DND-41 (cell line): ENCODE measurements at regions not wholly inside any gene's neighbourhood (a gene's known extent, or its start where the extent isn't known, plus 50 kb on each side); places are given as distances from the start of the nearest gene placed in this dataset.

ENCODE experiments used
- ATAC-seq: fragments of 200-7000 bp; cut with Tn5 transposase; 3 replicates; pipeline ENCODE4 v1.9.1; 2021; ENCODE audit warnings: low read depth; ENCODE audit not compliant: insufficient read depth
- DNase-seq: peaks from one replicate; pipeline ENCODE4 v3.0.0-alpha.2; 2020
- H2AFZ ChIP-seq: 2 replicates; pipeline ENCODE4 v1.6.0; 2012; ENCODE audit warnings: low read depth, low read length
- H3K27ac ChIP-seq: 2 replicates; pipeline ENCODE4 v1.5.1; 2012; ENCODE audit warnings: low read length, inconsistent platforms
- H3K27me3 ChIP-seq: fragments of 200-600 bp; sonication (generic); 2 replicates; pipeline ENCODE4 v1.6.0; 2012; ENCODE audit warnings: low read length, mild to moderate bottlenecking, inconsistent platforms; ENCODE audit not compliant: insufficient read depth, poor library complexity
- H3K36me3 ChIP-seq: 2 replicates; pipeline ENCODE4 v1.5.1; 2012; ENCODE audit warnings: low read length, inconsistent platforms; ENCODE audit not compliant: insufficient read depth
- H3K4me1 ChIP-seq: 2 replicates; pipeline ENCODE4 v1.5.1; 2012; ENCODE audit warnings: mild to moderate bottlenecking, low read length; ENCODE audit not compliant: insufficient read depth
- H3K4me2 ChIP-seq: 2 replicates; pipeline ENCODE4 v1.6.0; 2012; ENCODE audit warnings: mild to moderate bottlenecking, moderate library complexity, low read length, inconsistent platforms; ENCODE audit not compliant: insufficient read depth
- H3K4me3 ChIP-seq, 2 experiments: fragments of 200-600 bp in 1 of 2; shearing (Covaris generic) in 1 of 2; 2 replicates each; pipeline ENCODE4 v1.5.1; 2012 to 2016; ENCODE audit warnings: inconsistent platforms in 2 of 2, low read length in 2 of 2, mild to moderate bottlenecking in 2 of 2, low read depth in 1 of 2, moderate library complexity in 1 of 2
- H3K79me2 ChIP-seq: 2 replicates; pipeline ENCODE4 v1.6.0; 2012; ENCODE audit warnings: low read length, inconsistent platforms; ENCODE audit not compliant: insufficient read depth
- H3K9ac ChIP-seq: 2 replicates; pipeline ENCODE4 v1.6.0; 2012; ENCODE audit warnings: low read depth, mild to moderate bottlenecking, inconsistent platforms, low read length, moderate library complexity
- H3K9me3 ChIP-seq: 2 replicates; pipeline ENCODE4 v1.5.1; 2012; ENCODE audit warnings: low read length, moderate library complexity, mild to moderate bottlenecking, inconsistent platforms; ENCODE audit not compliant: insufficient read depth, severe bottlenecking
- H4K20me1 ChIP-seq: 2 replicates; pipeline ENCODE4 v1.6.0; 2012; ENCODE audit warnings: low read length; ENCODE audit not compliant: insufficient read depth
- EZH2 ChIP-seq: IDR thresholded peaks from 3 replicates; pipeline ENCODE4 v1.6.1; 2012; ENCODE audit warnings: borderline replicate concordance, low read depth, mild to moderate bottlenecking, moderate library complexity, low read length, inconsistent platforms; ENCODE audit not compliant: severe bottlenecking
- TF ChIP-seq, protein P1 (sequence below): IDR thresholded peaks from 2 replicates; pipeline ENCODE4 v1.5.1; 2012; ENCODE audit warnings: borderline replicate concordance, low read length, moderate library complexity, mild to moderate bottlenecking; ENCODE audit not compliant: poor library complexity, severe bottlenecking; ENCODE audit errors: extremely low read depth

DNA sequence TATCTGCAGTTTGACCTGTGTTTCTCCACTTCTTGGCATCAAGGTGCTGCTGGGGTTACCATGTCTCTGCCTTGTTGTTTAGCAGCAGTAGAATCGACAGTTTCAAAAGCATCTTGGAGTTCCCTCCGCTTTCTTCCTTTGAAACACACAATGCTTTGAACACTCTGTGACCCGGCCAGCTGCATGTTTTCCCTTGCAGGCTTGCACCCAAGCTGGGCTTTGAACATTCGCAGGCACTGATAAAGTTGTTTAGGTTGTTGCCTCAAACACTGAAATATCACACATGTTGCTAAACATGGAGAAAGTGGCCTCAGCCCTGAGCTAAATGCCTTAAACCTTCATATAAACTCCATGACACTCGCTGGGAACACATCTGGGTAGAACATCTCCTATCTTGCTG, 251.7 kb downstream of the TSN start:
- Histone ChIP-seq H3K27me3 (no peaks in the 10 kb centered on the region), H3K27ac (no peak overlapping the region), H3K4me1 (no peaks in the 10 kb centered on the region), H3K9me3 (no peaks in the 10 kb centered on the region), H3K36me3 (no peaks in the 10 kb centered on the region), H3K9ac (no peak overlapping the region), H3K4me3 (no peak overlapping the region), H3K79me2 (no peaks in the 10 kb centered on the region), H3K4me2 (no peak overlapping the region), H4K20me1 (no peaks in the 10 kb centered on the region), H2AFZ (no peak overlapping the region)
- DNase-seq (no peak), ATAC-seq (no peak)
- no peak for TF ChIP-seq EZH2
- TF ChIP-seq, protein P1, sequence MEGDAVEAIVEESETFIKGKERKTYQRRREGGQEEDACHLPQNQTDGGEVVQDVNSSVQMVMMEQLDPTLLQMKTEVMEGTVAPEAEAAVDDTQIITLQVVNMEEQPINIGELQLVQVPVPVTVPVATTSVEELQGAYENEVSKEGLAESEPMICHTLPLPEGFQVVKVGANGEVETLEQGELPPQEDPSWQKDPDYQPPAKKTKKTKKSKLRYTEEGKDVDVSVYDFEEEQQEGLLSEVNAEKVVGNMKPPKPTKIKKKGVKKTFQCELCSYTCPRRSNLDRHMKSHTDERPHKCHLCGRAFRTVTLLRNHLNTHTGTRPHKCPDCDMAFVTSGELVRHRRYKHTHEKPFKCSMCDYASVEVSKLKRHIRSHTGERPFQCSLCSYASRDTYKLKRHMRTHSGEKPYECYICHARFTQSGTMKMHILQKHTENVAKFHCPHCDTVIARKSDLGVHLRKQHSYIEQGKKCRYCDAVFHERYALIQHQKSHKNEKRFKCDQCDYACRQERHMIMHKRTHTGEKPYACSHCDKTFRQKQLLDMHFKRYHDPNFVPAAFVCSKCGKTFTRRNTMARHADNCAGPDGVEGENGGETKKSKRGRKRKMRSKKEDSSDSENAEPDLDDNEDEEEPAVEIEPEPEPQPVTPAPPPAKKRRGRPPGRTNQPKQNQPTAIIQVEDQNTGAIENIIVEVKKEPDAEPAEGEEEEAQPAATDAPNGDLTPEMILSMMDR: no peak

DNA sequence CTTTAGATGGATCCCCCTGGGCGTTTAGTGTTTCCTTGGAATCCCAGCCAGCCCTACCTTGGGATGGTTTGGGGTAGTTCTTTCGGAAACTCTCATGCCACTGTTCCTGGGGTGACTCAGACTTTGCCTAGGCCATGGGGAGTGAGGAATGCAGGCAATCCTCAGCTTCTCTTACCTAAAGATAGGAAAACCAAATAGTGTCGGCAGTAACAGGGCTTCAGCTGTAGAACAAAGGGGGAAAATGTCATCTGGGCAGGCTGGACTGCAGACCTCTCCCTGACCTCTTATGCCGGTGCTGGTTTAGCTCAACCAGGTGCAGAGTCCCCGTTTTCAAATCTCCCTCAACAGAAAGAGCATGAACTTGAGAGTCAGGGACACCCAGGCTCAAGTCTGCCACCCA, 252.1 kb downstream of the TSN start:
- ATAC-seq (no peak), DNase-seq (no peak)
- no peak overlapping the region for H2AFZ ChIP-seq
- no peaks in the 10 kb centered on the region for H3K4me1 ChIP-seq
- no peak overlapping the region for H3K9ac ChIP-seq
- no peak for TF ChIP-seq EZH2
- TF ChIP-seq, protein P1: no peak
- H3K36me3 ChIP-seq: no peaks in the 10 kb centered on the region
- H3K27me3 ChIP-seq: no peaks in the 10 kb centered on the region
- H3K27ac ChIP-seq: no peak overlapping the region
- no peak overlapping the region for H3K4me2 ChIP-seq
- no peak overlapping the region for H3K4me3 ChIP-seq
- no peaks in the 10 kb centered on the region for H3K79me2 ChIP-seq
- no peaks in the 10 kb centered on the region for H3K9me3 ChIP-seq
- no peaks in the 10 kb centered on the region for H4K20me1 ChIP-seq

DNA sequence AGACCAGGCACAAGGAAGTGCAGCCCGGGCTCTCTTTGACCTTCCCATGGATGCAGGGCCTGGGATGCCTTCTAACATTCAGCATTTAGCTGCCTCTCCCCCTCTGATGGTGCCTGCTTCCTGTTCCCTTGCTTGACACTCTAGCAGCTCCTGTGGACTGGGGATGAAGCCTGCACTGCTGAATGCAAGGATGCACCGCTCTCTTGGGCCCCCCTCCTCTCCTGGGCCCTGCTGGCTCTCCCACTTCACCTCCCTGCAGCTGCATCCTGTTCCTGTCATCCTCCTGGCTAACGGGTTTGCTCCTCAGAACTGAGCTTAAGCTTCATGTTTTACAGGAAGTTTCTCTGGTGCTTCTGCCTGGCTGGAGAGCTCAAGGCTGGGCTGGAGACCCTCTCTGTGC, 254.1 kb downstream of the TSN start:
- DNase-seq: no peak
- Histone ChIP-seq H3K4me2 (no peak overlapping the region), H3K9ac (no peak overlapping the region), H3K9me3 (no peaks in the 10 kb centered on the region), H3K27me3 (no peaks in the 10 kb centered on the region), H2AFZ (no peak overlapping the region), H3K36me3 (no peaks in the 10 kb centered on the region), H3K4me3 (no peak overlapping the region), H3K27ac (no peak overlapping the region), H4K20me1 (no peaks in the 10 kb centered on the region), H3K4me1 (no peaks in the 10 kb centered on the region), H3K79me2 (no peaks in the 10 kb centered on the region)
- peak; percentile 52; the same call in 2 of the 3 replicates for ATAC-seq
- TF ChIP-seq, protein P1: no peak
- no peak for TF ChIP-seq EZH2

DNA sequence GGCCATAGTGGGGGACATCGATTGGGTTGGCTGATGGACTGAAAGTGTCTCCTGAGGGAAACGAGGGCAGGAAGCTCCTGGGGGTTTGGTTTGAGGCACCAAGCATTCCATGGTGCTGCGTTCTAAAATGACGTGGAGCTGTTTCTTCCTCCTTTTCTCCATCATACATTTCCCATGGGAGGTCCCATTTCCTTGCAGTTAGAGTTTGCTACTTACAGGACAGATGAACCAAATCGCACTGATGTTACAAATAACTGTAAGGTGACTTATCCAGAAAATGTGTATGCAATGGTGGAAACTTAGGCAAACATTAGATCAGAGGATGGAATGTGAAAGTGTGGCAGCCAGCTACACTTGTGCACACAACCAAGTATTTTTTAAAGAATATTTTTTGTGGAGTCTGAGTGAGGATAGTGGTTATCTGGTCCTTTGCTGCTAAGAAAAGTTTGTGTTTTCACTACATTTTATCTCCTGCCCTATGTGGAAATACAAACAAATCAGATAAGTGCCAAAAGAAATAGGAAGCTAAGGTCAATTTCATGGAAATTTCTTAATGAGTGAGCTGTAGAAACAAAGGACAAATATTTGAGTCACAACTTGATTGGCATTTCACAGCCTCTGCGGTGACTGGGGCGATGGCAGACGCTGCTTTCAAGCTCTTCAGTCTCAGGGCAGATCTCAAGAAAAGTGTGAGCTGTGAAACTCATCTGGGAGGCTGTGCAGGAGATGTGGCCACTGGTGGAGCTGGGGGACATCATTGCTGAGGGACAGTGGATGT, 256.2 kb downstream of the TSN start:
- H3K79me2 ChIP-seq: no peaks in the 10 kb centered on the region
- H3K4me1 ChIP-seq: no peaks in the 10 kb centered on the region
- no peaks in the 10 kb centered on the region for H4K20me1 ChIP-seq
- H3K27ac ChIP-seq: no peak overlapping the region
- no peak overlapping the region for H3K4me3 ChIP-seq
- H3K36me3 ChIP-seq: no peaks in the 10 kb centered on the region
- H3K4me2 ChIP-seq: no peak overlapping the region
- ATAC-seq (no peak), DNase-seq (no peak)
- H3K9me3 ChIP-seq: no peaks in the 10 kb centered on the region
- H3K27me3 ChIP-seq: no peaks in the 10 kb centered on the region
- H3K9ac ChIP-seq: no peak overlapping the region
- TF ChIP-seq, protein P1: no peak
- TF ChIP-seq EZH2: no peak
- H2AFZ ChIP-seq: no peak overlapping the region
